ENCODE measurements at regions not wholly inside any gene's neighbourhood (a gene's known extent, or its start where the extent isn't known, plus 50 kb on each side); places are given as distances from the start of the nearest gene placed in this dataset.

- peaks cover 0 to 3% of the 10 kb centered on the region in 2 donors for H3K9me3 Mint-ChIP-seq
- ATAC-seq (replicated peaks in 1 of 2) (no peak), DNase-seq (no peak)
- H3K36me3 Mint-ChIP-seq (ENCODE audit: insufficient read depth in 2 of 2) = no peaks in the 10 kb centered on the region
- H3K27ac Mint-ChIP-seq = no peak overlapping the region
- H3K4me3 Mint-ChIP-seq = no peak overlapping the region
- no peaks in the 10 kb centered on the region for H3K27me3 Mint-ChIP-seq (ENCODE audit: low read depth)
- H3K4me1 Mint-ChIP-seq (ENCODE audit: low read depth) = no peaks in the 10 kb centered on the region
Measured at GRCh38 chr2:81996332-81996731, 1691.8 kb upstream of the LRRTM1 start.

GRCh38 chr2:81991282-81991681 is 1686.7 kb upstream of the LRRTM1 start:
- H3K4me1 Mint-ChIP-seq (ENCODE audit: low read depth) = no peaks in the 10 kb centered on the region
- H3K27me3 Mint-ChIP-seq (ENCODE audit: low read depth) = no peaks in the 10 kb centered on the region
- H3K36me3 Mint-ChIP-seq (ENCODE audit: insufficient read depth in 2 of 2) = no peaks in the 10 kb centered on the region
- H3K9me3 Mint-ChIP-seq = peaks cover 0 to 2% of the 10 kb centered on the region in 2 donors
- no peak for DNase-seq
- no peak overlapping the region for H3K4me3 Mint-ChIP-seq
- H3K27ac Mint-ChIP-seq = no peak overlapping the region
- ATAC-seq (replicated peaks in 1 of 2) = no peak

- Mint-ChIP-seq H3K27ac (no peak overlapping the region), H3K9me3 (peaks cover 0 to 4% of the 10 kb centered on the region in 2 donors), H3K4me3 (no peak overlapping the region), H3K36me3 (ENCODE audit: insufficient read depth in 2 of 2) (peaks cover 0 to 2% of the 10 kb centered on the region in 2 donors), H3K4me1 (ENCODE audit: low read depth) (no peaks in the 10 kb centered on the region), H3K27me3 (ENCODE audit: low read depth) (no peaks in the 10 kb centered on the region)
- ATAC-seq (replicated peaks in 1 of 2) = no peak
- DNase-seq = no peak
Measured at GRCh38 chr2:81987370-81987769, 1682.8 kb upstream of the LRRTM1 start.

- H3K27me3 Mint-ChIP-seq (ENCODE audit: low read depth) = no peaks in the 10 kb centered on the region
- no peak for DNase-seq
- H3K4me1 Mint-ChIP-seq (ENCODE audit: low read depth) = no peaks in the 10 kb centered on the region
- no peak overlapping the region for H3K27ac Mint-ChIP-seq
- no peak for ATAC-seq (replicated peaks in 1 of 2)
- peaks cover 0 to 4% of the 10 kb centered on the region in 2 donors for H3K9me3 Mint-ChIP-seq
- H3K36me3 Mint-ChIP-seq (ENCODE audit: insufficient read depth in 2 of 2) = peaks cover 0 to 2% of the 10 kb centered on the region in 2 donors
- H3K4me3 Mint-ChIP-seq = no peak overlapping the region
Measured at GRCh38 chr2:81984969-81985637, 1680.6 kb upstream of the LRRTM1 start.

- ATAC-seq (replicated peaks in 1 of 2) = no peak
- Mint-ChIP-seq H3K27ac (no peak overlapping the region), H3K4me3 (no peak overlapping the region), H3K27me3 (ENCODE audit: low read depth) (no peaks in the 10 kb centered on the region), H3K36me3 (ENCODE audit: insufficient read depth in 2 of 2) (peaks cover 0 to 2% of the 10 kb centered on the region in 2 donors), H3K4me1 (ENCODE audit: low read depth) (no peaks in the 10 kb centered on the region), H3K9me3 (peaks cover 4 to 5% of the 10 kb centered on the region in 2 donors)
- DNase-seq = no peak
Measured at GRCh38 chr2:81981585-81981984, 1677.0 kb upstream of the LRRTM1 start.

GRCh38 chr2:81979086-81979485 is 1674.5 kb upstream of the LRRTM1 start:
- no peak for DNase-seq
- peaks cover 4 to 5% of the 10 kb centered on the region in 2 donors for H3K9me3 Mint-ChIP-seq
- no peak for ATAC-seq (replicated peaks in 1 of 2)
- no peak overlapping the region for H3K27ac Mint-ChIP-seq
- no peaks in the 10 kb centered on the region for H3K4me1 Mint-ChIP-seq (ENCODE audit: low read depth)
- no peak overlapping the region for H3K4me3 Mint-ChIP-seq
- no peaks in the 10 kb centered on the region for H3K27me3 Mint-ChIP-seq (ENCODE audit: low read depth)
- no peaks in the 10 kb centered on the region for H3K36me3 Mint-ChIP-seq (ENCODE audit: insufficient read depth in 2 of 2)

- ATAC-seq (replicated peaks in 1 of 2) (no peak), DNase-seq (no peak)
- no peaks in the 10 kb centered on the region for H3K4me1 Mint-ChIP-seq (ENCODE audit: low read depth)
- H3K36me3 Mint-ChIP-seq (ENCODE audit: insufficient read depth in 2 of 2) = no peaks in the 10 kb centered on the region
- H3K9me3 Mint-ChIP-seq = peaks cover 5 to 8% of the 10 kb centered on the region in 2 donors
- H3K4me3 Mint-ChIP-seq = no peak overlapping the region
- no peaks in the 10 kb centered on the region for H3K27me3 Mint-ChIP-seq (ENCODE audit: low read depth)
- no peak overlapping the region for H3K27ac Mint-ChIP-seq
Measured at GRCh38 chr2:81976998-81977397, 1672.4 kb upstream of the LRRTM1 start.

- Mint-ChIP-seq H3K27ac (no peak overlapping the region), H3K9me3 (peaks cover 6 to 7% of the 10 kb centered on the region in 2 donors), H3K36me3 (ENCODE audit: insufficient read depth in 2 of 2) (no peaks in the 10 kb centered on the region), H3K4me3 (no peak overlapping the region), H3K4me1 (ENCODE audit: low read depth) (no peaks in the 10 kb centered on the region), H3K27me3 (ENCODE audit: low read depth) (no peaks in the 10 kb centered on the region)
- ATAC-seq (replicated peaks in 1 of 2) = no peak
- DNase-seq = no peak
Measured at GRCh38 chr2:81974216-81974615, 1669.7 kb upstream of the LRRTM1 start.

GRCh38 chr2:81942876-81943275 is 1638.3 kb upstream of the LRRTM1 start:
- Mint-ChIP-seq H3K4me1 (ENCODE audit: low read depth) (no peaks in the 10 kb centered on the region), H3K27me3 (ENCODE audit: low read depth) (no peaks in the 10 kb centered on the region), H3K36me3 (ENCODE audit: insufficient read depth in 2 of 2) (peaks cover 2 to 6% of the 10 kb centered on the region in 2 donors), H3K27ac (no peak overlapping the region), H3K4me3 (no peak overlapping the region), H3K9me3 (peaks cover 17% of the 10 kb centered on the region in 2 donors)
- ATAC-seq (replicated peaks in 1 of 2) (no peak), DNase-seq (no peak)

GRCh38 chr2:81942136-81942680 is 1637.7 kb upstream of the LRRTM1 start:
- Mint-ChIP-seq H3K9me3 (peaks cover 17% of the 10 kb centered on the region in 2 donors), H3K27ac (no peak overlapping the region), H3K36me3 (ENCODE audit: insufficient read depth in 2 of 2) (peaks cover 2 to 6% of the 10 kb centered on the region in 2 donors), H3K4me1 (ENCODE audit: low read depth) (no peaks in the 10 kb centered on the region), H3K27me3 (ENCODE audit: low read depth) (no peaks in the 10 kb centered on the region), H3K4me3 (no peak overlapping the region)
- ATAC-seq (replicated peaks in 1 of 2) = no peak
- no peak for DNase-seq

GRCh38 chr2:81940266-81940955 is 1635.9 kb upstream of the LRRTM1 start:
- Mint-ChIP-seq H3K27ac (no peak overlapping the region), H3K4me3 (no peak overlapping the region), H3K27me3 (ENCODE audit: low read depth) (no peaks in the 10 kb centered on the region), H3K4me1 (ENCODE audit: low read depth) (no peaks in the 10 kb centered on the region), H3K9me3 (peaks cover 12 to 13% of the 10 kb centered on the region in 2 donors), H3K36me3 (ENCODE audit: insufficient read depth in 2 of 2) (peaks cover 2 to 3% of the 10 kb centered on the region in 2 donors)
- ATAC-seq (replicated peaks in 1 of 2) = no peak
- no peak for DNase-seq

GRCh38 chr2:81937944-81938343 is 1633.4 kb upstream of the LRRTM1 start:
- Mint-ChIP-seq H3K4me3 (no peak overlapping the region), H3K36me3 (ENCODE audit: insufficient read depth in 2 of 2) (peaks cover 0 to 6% of the 10 kb centered on the region in 2 donors), H3K27ac (no peak overlapping the region), H3K27me3 (ENCODE audit: low read depth) (no peaks in the 10 kb centered on the region), H3K4me1 (ENCODE audit: low read depth) (no peaks in the 10 kb centered on the region), H3K9me3 (peaks cover 8 to 10% of the 10 kb centered on the region in 2 donors)
- no peak for DNase-seq
- no peak for ATAC-seq (replicated peaks in 1 of 2)

- no peaks in the 10 kb centered on the region for H3K4me1 Mint-ChIP-seq (ENCODE audit: low read depth)
- no peaks in the 10 kb centered on the region for H3K36me3 Mint-ChIP-seq (ENCODE audit: insufficient read depth in 2 of 2)
- no peaks in the 10 kb centered on the region for H3K27me3 Mint-ChIP-seq (ENCODE audit: low read depth)
- DNase-seq = no peak
- H3K4me3 Mint-ChIP-seq = no peak overlapping the region
- no peak for ATAC-seq (replicated peaks in 1 of 2)
- peaks cover 6 to 8% of the 10 kb centered on the region in 2 donors for H3K9me3 Mint-ChIP-seq
- H3K27ac Mint-ChIP-seq = no peak overlapping the region
Measured at GRCh38 chr2:81903534-81903933, 1599.0 kb upstream of the LRRTM1 start.
